NB4 (cell line): ENCODE measurements at regions not wholly inside any gene's neighbourhood (a gene's known extent, or its start where the extent isn't known, plus 50 kb on each side); places are given as distances from the start of the nearest gene placed in this dataset.

Experiments used
- DNase-seq: peaks from one replicate; pipeline ENCODE4 v3.0.0; 2010; ENCODE audit warnings: low read depth
- H3K4me3 ChIP-seq: one replicate; pipeline ENCODE4 v1.5.1; 2011; ENCODE audit warnings: mild to moderate bottlenecking, low read depth, low read length, moderate library complexity
- MYC ChIP-seq: IDR thresholded peaks from 2 replicates; pipeline ENCODE4 v1.6.1; 2011; ENCODE audit warnings: low read depth, low read length
- POLR2A ChIP-seq: IDR thresholded peaks from 2 replicates; pipeline ENCODE4 v1.6.1; 2011; ENCODE audit warnings: mild to moderate bottlenecking; ENCODE audit not compliant: insufficient read length; ENCODE audit errors: extremely low read depth
- TF ChIP-seq, protein P1 (sequence below): IDR thresholded peaks from 2 replicates; pipeline ENCODE4 v1.6.1; 2011; ENCODE audit warnings: low read depth, low read length
- TF ChIP-seq, protein P2 (sequence below): IDR thresholded peaks from one replicate; pipeline ENCODE4 v1.5.1; 2012; ENCODE audit warnings: low read depth, low read length

DNA sequence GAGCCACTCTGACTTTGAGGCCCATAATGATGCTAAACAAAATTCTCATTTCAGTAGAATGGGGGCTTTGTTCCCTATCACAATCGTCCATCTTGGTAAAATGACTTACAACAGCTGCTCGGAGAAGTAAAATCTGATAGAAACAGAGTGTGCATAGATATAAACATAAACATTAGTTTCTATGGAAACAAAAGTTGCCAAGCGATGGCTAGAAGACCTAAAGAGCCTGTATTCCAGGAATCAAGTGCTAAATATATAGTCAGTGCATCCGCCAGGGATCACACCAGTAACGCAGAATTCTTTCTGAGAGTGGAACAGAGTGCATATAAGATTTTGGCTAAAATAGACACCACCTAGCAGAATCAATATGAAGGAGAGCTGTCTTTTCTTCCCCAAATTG, 91.2 kb upstream of the KAZN start:
- no peak overlapping the region for H3K4me3 ChIP-seq
- no peak for DNase-seq
- TF ChIP-seq MYC = no peak
- TF ChIP-seq, protein P1, sequence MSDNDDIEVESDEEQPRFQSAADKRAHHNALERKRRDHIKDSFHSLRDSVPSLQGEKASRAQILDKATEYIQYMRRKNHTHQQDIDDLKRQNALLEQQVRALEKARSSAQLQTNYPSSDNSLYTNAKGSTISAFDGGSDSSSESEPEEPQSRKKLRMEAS = no peak
- TF ChIP-seq, protein P2, sequence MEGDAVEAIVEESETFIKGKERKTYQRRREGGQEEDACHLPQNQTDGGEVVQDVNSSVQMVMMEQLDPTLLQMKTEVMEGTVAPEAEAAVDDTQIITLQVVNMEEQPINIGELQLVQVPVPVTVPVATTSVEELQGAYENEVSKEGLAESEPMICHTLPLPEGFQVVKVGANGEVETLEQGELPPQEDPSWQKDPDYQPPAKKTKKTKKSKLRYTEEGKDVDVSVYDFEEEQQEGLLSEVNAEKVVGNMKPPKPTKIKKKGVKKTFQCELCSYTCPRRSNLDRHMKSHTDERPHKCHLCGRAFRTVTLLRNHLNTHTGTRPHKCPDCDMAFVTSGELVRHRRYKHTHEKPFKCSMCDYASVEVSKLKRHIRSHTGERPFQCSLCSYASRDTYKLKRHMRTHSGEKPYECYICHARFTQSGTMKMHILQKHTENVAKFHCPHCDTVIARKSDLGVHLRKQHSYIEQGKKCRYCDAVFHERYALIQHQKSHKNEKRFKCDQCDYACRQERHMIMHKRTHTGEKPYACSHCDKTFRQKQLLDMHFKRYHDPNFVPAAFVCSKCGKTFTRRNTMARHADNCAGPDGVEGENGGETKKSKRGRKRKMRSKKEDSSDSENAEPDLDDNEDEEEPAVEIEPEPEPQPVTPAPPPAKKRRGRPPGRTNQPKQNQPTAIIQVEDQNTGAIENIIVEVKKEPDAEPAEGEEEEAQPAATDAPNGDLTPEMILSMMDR = no peak
- no peak for TF ChIP-seq POLR2A

DNA sequence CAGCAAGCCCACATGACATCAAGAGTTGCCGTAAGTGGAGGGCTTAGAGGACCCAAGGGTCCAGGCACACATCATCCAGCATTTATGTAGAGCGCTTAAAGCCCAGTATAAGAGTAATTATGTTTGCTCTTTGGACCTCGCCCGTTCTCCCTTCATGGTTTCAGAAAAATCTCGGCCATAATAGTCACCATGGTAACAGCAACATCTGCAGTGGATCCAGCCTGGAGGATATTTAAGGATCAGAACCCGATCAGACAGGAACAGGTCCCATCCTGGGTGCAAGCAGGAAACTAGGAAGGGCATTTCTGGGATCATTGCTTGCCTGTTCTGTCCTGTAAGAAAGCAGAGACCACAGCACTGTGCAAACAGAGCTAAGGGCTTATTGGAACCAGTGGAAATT, 89.9 kb upstream of the KAZN start:
- no peak for DNase-seq
- TF ChIP-seq, protein P2 = no peak
- no peak for TF ChIP-seq MYC
- TF ChIP-seq, protein P1 = no peak
- TF ChIP-seq POLR2A = no peak
- H3K4me3 ChIP-seq = no peak overlapping the region

DNA sequence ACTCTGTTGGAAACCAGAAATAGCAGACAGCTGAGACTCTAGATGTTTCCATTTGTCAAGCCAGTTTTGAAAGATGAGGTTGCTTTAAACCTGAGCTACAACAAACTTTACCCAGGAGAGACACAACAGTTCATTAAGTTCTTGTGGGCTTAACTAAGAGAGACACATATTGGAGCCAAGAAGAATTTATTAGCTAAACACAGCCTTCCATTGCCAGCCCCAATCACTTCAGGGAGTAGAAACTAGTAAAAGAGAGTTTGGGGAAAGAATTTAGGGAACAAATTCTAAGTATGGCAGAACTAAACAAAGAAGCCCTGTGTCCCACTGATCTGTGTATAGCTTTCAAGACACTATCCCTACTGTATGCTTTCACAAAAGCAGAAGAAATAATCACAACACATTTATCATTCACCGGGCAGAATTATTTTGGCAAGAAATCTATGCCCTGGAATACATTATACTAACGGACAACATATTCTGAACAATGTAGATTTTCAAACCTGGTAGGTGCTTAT, 87.3 kb upstream of the KAZN start:
- no peak for DNase-seq
- H3K4me3 ChIP-seq = no peak overlapping the region
- TF ChIP-seq MYC (no peak), POLR2A (no peak)
- TF ChIP-seq, protein P2 = no peak
- TF ChIP-seq, protein P1 = no peak

DNA sequence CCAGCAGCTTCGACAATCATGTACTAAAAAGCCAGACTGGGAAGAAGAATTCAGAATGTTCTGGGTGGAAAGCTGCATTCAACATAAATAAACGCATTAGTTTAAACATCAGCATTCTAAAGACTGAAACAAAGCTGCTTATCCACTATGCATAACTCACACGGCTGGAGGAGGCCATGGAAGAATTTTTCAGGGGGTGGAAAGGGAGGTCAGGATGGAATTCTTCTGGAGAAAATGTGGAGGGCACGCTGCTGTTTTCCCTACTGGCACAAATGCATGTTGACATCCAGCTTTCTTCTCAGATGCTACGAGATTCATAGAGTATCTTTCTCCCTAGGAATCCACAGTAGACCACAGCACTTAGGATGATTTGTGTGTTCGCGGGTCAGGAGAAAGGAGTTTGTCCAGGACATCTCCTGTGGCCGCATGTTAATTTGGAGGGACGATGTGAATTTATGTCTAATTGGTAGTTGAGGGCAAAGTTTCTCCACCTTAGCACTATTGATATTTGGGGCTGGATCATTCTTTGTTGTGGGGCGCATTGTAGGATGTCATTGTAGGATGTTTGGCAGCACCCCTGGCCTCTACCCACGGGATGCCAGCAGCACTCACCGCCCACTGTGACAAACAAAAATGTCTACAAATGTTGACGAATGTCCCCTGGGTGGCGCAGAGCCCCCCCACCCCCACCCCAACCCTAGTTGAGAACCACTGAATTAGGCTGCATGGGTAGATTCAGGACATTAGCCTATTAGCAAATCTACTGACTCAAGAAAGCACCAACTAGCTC, 86.5 kb upstream of the KAZN start:
- H3K4me3 ChIP-seq = no peak overlapping the region
- TF ChIP-seq POLR2A = no peak
- TF ChIP-seq, protein P1 = no peak
- no peak for TF ChIP-seq MYC
- TF ChIP-seq, protein P2 = no peak
- no peak for DNase-seq

DNA sequence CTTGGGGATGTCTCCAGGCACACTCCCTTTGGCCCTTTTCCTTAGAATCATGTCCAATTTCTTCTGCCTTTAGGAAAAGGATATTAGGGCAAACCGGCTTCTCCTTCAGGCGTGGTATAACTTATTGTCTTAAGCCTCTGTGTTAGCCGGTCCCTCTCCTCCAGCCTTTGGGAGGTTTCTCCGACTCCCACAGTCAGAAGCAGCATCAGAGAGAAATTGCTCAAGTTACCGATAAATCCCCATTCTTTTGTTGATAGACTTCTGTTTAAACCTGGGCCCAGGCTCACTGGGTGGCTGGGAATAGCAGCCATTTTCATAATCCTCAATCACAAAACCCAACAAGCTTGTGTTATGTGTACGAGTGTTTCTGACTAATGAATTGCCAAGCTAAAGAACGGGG, 85.4 kb upstream of the KAZN start:
- DNase-seq = no peak
- no peak for TF ChIP-seq POLR2A
- TF ChIP-seq, protein P1 = no peak
- TF ChIP-seq, protein P2 = no peak
- no peak for TF ChIP-seq MYC
- no peak overlapping the region for H3K4me3 ChIP-seq
